Prostate gland (tissue), 2 donors: ENCODE measurements at regions not wholly inside any gene's neighbourhood (a gene's known extent, or its start where the extent isn't known, plus 50 kb on each side); places are given as distances from the start of the nearest gene placed in this dataset.

Experiments used
- small RNA-seq, 2 donors: library from RNA; depleted of rRNA; stranded (forward); fragments of <200 nt; gene quantifications; one replicate each; pipeline ENCODE3, GENCODE V24; 2016

Small RNAs in the stretch of these regions (small RNA-seq; reads per million reads assigned to genes)
- 0 reads per million in 2 donors for gene AC114737.2
